GM21529 (cell line): ENCODE measurements at regions not wholly inside any gene's neighbourhood (a gene's known extent, or its start where the extent isn't known, plus 50 kb on each side); places are given as distances from the start of the nearest gene placed in this dataset.
"Not testable (repeated sequence)": the region's sequence is repeated elsewhere in the genome, so short reads cannot be mapped to it uniquely, and the experiment has no call there.

ENCODE experiments used
- ATAC-seq: cut with Tn5 transposase; IDR thresholded peaks from one replicate; pipeline ENCODE4 v1.9.1; 2021; ENCODE audit not compliant: unreplicated experiment

- no peak for ATAC-seq
Measured at GRCh38 chr12:126914170-126914793, 1352.7 kb upstream of the TMEM132C start.

DNA sequence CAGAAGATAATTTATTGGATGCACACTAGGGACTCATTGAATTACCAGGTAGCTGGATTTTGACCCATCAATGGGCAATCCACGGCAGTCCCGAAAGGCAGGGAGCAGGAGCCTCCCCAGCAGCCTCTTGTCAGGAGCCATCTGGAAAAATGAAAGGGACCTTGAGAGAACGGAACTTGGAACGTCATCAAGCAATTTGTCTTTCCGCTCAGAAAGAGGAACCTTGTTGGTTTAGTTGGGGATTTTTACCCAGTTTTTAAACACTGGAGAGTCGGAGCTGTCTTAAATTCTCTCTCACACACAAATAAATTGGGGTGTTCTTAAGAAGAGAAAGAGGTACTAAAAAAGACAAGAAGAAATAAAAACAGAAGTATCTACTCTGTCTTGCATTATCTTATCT is 1351.7 kb upstream of the TMEM132C start:
- no peak for ATAC-seq

GRCh38 chr12:126926023-126926594 is 1340.9 kb upstream of the TMEM132C start:
- no peak for ATAC-seq

- no peak for ATAC-seq
Measured at GRCh38 chr12:126930234-126930633, 1336.7 kb upstream of the TMEM132C start.

DNA sequence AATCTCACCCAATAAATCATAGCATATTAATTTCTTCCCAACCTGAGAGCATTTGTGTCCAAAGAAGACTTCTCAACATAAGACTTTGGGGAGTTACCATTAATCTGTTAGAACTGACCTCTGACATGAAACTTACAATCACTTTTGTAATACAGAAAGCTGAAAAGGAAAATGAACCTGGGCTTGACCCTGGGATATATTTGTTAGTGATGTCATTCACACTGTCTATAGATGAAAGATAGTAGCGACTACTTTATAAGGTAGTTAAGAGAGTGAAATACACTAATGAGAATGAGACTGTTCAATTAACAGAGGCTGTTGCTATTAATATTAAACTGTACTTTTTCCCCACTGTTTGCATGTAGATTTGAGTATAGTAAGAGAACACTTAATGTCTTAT is 1334.8 kb upstream of the TMEM132C start:
- ATAC-seq = no peak

- ATAC-seq = no peak
Measured at GRCh38 chr12:126935435-126935834, 1331.5 kb upstream of the TMEM132C start.

- ATAC-seq = no peak
Measured at GRCh38 chr12:126936181-126936851, 1330.7 kb upstream of the TMEM132C start.

DNA sequence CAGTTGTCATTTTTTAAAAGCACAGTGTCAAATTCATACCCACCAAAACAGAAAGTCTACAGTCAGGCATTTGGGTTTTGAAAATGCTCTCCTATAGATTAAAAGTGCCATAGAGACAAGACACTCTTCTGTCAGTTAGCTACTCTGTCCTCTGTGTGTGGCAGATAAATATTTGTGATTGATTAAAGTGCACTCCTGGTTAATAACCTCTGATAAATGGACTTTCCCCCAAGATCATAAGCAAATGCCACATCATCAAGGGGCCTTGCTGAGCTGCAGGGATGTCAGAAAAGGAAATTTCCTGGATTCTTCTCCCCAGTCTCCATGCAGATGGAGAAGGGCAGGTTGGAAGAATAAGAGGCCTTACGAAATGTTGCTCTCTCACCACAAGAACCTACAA is 1329.5 kb upstream of the TMEM132C start:
- no peak for ATAC-seq

DNA sequence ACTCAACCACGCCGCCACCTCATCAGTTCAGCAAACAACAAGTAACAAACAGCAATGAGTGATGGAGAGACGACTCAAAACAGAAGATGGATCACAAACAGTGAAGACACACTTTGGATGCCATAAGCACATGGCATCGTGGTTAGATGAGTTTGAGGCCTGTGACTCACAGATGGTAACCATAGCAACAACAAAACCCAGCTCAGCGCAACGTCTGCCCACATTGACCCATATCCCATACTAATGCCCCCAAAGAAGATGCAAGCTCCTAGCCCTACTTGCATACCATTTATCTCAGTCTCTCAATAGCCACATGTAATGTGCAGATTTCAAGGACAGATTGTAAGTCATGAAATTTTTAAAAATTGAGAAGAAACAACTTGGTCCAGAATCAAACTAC is 1322.3 kb upstream of the TMEM132C start:
- no peak for ATAC-seq

DNA sequence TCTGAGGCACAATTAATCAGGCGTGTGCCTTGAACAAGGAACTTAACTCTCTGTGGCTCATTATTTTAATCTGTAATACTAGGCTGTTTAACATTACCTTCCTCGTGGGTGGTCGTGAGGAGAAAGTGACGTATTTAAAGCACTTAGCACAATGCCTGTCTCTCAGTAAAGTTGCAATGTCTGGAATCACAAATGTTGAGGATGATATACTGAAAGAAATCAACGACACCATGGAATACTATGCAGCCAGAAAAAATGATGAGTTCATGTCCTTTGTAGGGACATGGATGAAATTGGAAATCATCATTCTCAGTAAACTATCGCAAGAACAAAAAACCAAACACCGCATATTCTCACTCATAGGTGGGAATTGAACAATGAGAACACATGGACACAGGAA is 1320.0 kb upstream of the TMEM132C start:
- ATAC-seq = not testable (repeated sequence)

GRCh38 chr12:126949558-126949957 is 1317.4 kb upstream of the TMEM132C start:
- no peak for ATAC-seq

GRCh38 chr12:126950266-126950665 is 1316.7 kb upstream of the TMEM132C start:
- no peak for ATAC-seq

DNA sequence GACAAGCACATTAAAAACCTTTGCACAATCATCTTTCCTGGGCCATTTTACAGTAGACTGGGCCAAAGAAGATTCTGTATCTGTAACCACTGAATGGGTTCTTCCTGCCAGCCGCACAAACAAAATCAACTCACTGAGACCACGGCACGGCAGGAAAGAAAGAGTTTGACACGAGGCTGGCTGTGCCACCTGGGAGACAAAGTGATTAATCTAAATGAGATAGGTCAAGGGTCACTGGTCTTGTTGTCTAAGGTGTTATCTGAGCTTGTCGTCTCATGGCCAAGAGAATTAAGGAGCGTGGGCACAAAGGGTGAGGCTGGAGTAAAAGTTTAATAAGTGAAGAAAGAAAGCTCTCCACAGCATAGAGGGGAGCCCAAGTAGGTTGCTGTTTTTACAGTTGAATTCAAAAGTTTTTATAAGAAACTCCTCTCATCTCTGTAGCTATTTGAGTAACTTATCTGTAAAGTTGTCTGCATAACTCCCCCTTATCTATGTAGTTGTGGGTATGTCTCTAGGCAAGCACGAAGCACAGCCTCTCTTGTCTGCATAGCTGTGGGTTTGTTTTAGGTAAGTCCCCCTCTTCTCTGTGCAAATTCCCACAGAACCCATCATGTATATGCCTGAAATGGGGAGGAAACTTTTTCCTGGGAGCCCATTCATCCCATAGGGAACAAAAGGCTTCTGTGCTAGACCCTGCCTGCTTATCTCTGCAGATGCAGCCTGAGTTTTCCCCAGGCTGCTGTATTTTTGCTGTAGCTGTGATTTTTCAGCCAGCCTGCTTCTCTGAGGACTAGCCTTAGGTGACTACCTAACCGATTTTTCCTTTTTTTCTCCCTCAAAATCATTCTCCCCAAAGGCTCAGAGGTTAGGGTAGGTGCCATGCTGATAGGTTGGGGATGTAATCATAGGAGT is 1314.6 kb upstream of the TMEM132C start:
- no peak for ATAC-seq

DNA sequence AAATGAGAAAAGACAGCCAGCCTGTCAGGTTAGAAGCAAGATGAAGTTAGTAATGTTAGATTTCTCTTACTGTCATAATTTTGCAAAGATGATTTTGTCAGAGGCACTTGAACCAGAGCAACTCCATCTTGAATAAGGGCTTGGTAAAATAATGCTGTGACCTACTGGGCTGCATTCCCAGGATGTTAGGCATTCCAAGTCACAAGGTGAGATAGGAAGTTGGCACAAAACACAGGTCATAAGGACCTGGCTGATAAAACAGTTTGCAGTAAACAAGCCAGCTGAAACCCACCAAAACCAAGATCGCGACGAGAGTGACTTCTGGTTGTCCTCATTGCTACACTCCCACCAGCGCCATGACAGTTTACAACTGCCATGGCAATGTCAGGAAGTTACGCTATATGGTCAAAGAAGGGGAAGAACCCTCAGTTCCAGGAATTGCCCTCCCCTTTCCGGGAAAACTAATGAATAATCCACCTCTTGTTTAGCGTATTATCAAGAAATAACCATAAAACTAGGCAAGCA is 1313.5 kb upstream of the TMEM132C start:
- ATAC-seq = no peak

GRCh38 chr12:126960221-126960620 is 1306.7 kb upstream of the TMEM132C start:
- no peak for ATAC-seq

GRCh38 chr12:126960709-126961108 is 1306.3 kb upstream of the TMEM132C start:
- no peak for ATAC-seq

DNA sequence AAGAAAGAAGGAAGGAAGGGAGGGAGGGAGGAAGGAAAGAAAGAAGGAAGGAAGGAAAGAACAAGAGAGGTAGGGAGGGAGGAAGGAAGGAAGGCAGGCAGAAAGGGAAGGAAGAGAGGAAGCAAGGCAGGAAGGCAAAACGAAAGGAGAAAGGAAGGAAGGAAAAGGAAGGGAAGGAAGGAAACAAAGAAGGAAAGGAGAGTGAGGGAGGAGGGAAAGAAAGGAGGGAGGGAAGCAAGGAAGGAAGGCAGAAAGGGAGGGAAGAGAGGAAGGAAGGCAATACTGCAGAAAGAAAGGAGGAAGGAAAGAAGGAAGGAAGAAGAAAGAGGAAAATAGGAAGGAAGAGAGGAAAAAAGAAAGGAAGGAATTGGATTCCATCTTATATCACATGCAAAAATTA is 1303.1 kb upstream of the TMEM132C start:
- no peak for ATAC-seq

GRCh38 chr12:126966498-126966897 is 1300.5 kb upstream of the TMEM132C start:
- ATAC-seq = no peak

- ATAC-seq = no peak
Measured at GRCh38 chr12:126967152-126967551, 1299.8 kb upstream of the TMEM132C start.

DNA sequence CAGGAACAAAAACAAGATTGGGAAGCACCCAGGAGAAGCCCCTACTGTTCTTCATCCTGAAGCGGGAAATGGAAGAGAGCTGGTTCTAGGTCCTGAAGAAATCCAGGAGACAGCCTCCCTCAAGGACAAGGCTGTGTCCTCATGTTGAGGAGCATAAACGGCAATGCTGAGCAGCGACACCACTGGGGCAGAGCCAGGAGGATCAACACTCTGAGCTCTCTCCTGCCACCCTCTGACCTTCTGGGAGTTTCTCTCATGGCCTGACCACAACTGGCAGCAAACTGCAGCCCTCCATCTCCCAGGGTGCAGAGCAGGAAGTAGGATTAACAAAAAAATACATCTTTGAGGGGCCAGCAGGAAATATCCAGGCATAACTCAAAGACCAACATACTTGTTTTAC is 1292.2 kb upstream of the TMEM132C start:
- no peak for ATAC-seq

GRCh38 chr12:126976579-126976978 is 1290.4 kb upstream of the TMEM132C start:
- ATAC-seq = no peak
